ENCODE measurements at regions not wholly inside any gene's neighbourhood (a gene's known extent, or its start where the extent isn't known, plus 50 kb on each side); places are given as distances from the start of the nearest gene placed in this dataset.
"Not testable (repeated sequence)": the region's sequence is repeated elsewhere in the genome, so short reads cannot be mapped to it uniquely, and the experiment has no call there.

DNA sequence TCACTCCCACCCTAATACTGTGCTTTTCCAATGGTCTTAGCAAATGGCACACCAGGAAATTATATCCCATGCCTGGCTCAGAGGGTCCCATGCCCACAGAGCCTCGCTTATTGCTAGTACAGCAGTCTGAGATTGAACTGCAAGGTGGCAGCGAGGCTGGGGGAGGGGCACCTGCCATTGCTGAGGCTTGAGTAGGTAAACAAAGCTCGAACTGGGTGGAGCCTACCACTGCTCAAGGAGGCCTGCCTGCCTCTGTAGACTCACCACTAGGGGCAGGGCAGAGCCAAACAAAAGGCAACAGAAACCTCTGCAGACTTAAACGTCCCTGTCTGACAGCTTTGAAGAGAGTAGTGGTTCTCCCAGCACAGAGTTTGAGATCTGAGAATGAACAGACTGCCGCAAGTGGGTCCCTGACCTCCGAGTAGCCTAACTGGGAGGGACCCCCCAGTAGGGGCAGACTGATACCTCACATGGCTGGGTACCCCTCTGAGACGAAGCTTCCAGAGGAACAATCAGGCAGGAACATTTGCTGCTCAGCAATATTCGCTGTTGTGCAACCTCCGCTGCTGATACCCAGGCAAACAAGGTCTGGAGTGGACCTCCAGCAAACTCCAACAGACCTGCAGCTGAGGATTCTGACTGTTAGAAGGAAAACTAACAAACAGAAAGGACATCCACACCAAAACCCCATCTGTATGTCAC, 150.7 kb upstream of the FOXA2 start:
- not testable (repeated sequence) for DNase-seq (ENCODE audit: low read depth, low spot score)

DNA sequence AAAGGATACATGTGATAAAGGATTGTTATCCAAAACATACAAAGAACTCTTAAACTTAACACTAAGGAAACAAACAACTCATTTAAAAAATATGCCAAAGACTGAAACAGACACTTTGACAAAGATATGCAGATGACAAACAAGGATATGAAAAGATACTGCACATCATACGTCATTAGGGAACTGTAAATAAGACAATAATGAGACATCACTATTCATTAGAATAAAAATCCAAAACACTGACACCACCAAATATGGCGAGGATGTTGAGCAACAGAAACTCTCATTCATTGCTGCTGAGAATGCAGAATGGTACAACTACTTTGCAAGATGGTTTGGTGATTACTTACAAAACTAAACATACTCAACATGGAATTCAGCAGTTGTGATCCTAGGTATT, 156.5 kb upstream of the FOXA2 start:
- DNase-seq (ENCODE audit: low read depth, low spot score), result no peak

DNA sequence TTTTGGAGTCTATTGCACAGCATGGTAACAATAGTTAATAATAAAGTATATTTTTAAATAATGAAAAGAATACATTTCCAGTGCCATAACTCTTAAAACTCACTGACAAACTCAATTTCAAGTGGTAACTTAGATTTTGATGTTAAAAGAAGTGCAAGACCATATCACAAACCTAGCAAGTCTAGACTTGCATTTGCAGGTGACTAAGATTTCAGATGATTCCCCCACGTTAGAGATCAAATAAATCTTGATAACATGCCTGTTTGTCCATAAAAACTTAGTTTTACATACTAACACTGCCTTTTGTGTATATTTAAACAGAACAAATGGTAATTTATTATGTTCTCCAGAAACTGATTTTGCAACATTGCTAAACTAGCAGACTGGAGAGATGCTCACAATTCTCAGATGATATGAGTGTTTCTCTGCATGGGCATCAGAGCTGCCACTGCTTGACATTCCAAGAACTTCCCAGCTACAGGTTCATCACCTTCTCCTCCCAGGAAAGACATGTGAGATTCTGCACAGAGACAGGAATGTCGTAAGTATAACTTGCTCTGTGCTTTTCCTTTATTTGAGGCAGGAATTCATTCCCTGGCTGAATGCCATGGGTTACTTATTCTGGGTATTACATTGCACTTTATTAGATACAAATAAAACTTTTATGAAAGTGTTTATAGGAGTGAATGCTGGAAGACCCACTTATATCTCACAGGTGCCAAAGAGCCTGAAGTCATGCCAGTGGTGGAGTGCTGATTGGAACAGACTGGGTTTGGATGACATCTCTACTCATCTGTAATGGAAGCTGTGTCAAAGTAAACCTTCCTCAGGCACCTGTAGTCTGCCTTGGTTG, 160.2 kb upstream of the FOXA2 start:
- DNase-seq (ENCODE audit: low read depth, low spot score), result no peak

DNA sequence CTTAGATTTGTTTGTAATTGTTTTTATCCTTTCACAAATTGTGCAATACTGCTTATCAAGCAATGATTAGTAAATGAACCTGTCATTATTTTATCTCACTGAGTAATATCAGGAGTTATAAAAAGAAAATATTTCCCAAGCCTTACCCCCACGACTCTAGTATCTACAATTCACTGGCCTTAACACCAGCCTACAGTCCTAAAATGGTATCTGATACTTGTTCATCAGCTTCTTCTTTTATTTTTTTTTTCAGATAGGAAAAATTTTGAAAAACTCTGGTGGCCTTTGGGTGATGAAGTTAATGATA, 160.8 kb upstream of the FOXA2 start:
- DNase-seq (ENCODE audit: low read depth, low spot score), result no peak

DNA sequence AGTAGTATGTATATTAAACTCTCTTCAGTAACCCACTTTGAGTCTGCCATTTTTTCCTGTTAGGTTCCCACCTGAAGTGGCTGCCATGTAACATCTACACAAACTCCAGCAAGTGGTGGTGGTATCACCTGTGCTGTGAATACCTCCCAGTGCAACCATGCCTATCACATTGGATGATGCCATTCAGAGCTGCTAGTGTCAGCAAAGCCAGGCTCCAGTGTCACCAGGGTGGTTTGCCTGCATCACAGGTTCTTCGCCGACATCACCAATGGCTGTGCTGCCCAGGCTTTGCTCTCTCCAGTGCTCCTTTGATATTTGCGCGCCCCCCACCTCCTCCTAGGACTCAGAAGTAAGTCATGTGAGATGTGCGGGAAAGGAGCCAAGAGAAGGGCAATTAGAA, 162.6 kb upstream of the FOXA2 start:
- no peak for DNase-seq (ENCODE audit: low read depth, low spot score)

DNA sequence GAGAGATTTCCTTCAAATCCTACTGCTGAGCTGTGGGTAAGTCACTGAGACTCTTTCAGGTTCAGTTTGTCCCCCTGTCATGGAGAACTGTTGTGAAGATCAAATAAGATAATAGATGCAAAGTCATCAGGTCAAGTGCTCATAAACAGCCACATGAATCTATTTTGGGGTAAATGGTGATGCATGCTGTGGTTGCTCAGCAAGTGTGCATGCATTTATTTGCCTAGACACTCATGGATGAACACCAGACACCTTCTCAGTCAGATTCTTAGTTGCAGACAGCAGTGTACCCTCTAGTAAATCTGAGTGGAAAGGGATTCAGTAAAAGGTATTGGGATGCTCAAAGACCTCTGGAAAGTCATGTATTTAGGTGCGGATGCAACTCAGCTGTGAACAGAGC, 168.0 kb upstream of the FOXA2 start:
- DNase-seq (ENCODE audit: low read depth, low spot score), result no peak

DNA sequence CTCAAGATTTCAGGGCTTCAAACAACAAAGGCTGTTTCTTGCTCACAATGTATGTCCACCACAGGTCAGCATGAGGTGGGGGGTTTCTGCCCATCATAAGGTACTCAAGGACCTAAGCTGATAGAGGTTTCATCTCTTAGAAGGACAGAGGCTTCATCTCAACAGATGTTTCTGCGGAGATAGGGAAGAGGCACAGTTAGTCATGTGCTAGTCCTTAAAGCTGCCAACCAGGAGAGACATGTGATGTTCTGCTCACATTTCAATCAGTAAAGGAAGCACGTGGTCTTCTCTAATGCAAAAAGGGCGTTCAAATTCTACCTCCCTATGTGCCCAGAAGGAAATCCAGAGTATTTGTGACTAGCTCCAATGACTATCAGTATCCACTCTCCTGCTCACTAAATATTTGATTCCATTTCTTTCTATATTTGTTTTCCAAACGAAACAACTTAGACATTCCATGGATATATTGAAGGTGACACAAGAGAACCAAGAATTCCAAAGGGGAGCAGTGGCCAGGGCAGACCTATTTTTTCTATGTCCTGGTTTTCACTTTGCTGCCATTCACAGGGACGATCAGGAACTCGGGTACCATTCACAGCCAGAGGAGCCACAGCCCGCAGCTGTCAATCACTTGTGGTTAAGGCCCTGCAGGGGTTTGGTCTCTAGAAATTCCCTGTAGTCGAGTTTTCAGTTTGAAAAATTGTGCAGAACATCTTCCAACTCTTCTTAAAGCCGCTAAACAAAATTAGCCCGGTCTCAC, 173.2 kb upstream of the FOXA2 start:
- no peak for DNase-seq (ENCODE audit: low read depth, low spot score)

DNA sequence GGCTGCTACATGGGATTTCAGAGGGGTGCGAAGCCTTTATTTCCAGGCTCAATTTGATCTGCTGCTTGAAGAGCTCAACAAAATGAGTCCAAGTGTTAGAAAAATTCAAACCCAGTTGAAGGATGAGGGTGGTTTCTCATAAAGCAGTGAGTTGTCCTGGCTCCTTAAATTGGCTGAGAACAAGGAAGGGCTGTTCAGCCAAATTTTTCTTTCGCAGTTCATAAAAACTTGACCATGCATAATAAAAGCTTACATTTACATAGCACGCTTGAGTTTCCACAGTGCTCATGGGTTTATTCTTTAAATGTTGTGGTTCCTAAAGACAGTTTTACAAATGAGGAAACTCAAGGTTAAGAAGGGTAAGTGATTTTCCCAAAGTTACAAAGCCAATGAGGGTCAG, 174.4 kb upstream of the FOXA2 start:
- DNase-seq (ENCODE audit: low read depth, low spot score), result no peak

DNA sequence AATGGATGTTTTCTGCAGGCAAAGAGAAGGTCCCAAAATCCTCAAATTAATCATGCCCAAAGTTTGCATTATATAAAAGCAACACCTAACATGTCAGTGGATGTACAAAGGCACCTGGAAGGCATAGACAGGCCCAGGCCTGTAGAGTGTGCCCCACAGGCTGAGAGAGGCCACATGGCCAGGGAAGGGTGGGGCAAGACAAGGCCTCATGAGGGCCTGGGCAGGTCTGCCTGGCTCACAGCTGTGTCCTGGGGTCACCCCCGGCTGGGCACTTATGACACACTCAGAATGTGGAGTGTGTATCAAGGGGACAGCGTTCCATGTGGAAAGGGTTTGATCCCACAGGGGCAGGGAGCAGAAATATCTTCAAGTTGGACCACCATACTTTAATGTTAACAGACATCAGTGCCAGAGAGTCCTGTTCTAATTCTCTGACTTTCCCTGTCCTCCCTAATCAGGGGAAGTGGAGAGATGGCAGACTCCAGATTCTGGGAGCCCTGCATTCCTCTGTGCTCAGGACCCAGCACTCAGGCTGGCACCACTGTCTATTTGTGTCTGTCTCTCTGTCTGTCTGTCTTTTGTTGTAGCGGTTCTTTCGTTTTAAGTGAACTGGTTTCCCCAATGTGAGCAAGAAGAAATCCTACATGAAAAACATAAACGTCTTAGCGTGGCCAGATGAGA, 178.3 kb upstream of the FOXA2 start:
- DNase-seq (ENCODE audit: low read depth, low spot score), result no peak

DNA sequence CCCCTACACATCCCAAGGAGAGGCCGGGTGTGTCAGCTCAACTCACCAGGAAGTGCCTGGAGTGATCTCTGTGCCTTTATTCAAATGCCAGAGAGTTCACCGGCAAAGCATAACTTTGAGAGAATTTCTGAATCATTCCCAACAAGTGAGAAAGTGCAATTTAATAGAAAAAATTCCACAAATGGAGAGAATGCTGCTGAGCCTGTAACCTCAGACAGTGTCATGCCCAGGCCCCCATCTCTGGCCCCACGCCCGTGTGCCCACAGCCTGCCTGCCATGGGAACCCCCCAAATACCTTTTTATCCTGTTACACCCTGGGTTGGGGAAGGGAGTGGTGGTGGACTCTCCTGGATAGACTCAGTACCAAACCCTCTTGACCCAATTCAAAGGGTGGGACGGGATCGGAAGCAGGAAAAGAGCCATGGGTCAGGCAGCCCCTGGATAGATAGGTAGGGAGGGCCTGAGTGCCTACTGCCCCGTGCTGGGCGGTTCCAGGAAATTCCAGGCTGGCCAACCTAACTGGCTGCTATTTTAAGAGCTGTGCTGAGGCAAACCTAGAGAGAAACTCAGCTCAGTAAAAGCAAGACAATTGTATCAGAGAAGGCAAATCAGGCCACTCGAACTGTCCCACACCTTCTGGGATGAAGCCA, 179.0 kb upstream of the FOXA2 start:
- no peak for DNase-seq (ENCODE audit: low read depth, low spot score)

DNA sequence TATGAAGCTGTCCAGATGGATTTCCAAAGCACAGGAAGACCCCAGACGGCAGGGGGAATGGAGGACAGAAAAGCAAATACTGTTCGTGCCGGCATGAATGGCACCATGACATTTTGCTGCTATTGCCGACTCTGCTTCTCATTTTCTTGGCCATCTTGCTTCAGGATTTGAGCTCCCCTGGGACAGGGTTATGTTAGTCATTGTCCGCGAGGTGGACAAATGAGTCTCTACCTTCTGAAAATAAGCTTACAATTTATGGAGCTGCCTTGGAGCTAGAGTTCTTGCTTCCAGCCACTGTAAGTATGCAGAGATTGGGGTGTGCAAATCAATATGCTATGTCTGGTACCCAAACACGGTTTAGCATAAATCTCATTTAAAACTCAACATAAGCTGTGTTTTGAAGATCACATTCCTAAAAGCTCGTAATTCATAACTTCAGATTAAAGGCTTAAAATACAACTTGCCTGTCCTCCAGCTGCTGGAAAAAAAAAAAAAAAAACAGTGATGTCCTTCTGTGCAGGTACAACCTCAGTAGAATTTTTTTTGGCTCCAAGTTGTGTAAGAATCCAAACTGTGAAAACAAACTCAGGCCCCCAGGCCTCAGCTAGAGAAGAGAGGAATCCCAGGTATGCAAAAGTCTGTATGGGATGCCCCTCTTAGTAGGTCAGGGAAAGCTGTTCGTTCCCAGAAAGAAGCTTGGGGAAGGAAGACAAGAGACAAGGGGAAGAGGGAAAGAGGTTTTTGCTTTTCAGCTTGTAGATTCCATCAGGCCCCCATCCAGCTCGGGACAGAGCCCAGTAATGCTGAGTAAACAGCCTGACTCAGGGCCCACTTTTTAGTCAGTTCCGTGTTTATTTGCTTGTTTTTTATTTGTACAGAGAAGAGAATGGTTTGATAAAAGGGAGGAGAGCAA, 184.2 kb upstream of the FOXA2 start:
- no peak for DNase-seq (ENCODE audit: low read depth, low spot score)

DNA sequence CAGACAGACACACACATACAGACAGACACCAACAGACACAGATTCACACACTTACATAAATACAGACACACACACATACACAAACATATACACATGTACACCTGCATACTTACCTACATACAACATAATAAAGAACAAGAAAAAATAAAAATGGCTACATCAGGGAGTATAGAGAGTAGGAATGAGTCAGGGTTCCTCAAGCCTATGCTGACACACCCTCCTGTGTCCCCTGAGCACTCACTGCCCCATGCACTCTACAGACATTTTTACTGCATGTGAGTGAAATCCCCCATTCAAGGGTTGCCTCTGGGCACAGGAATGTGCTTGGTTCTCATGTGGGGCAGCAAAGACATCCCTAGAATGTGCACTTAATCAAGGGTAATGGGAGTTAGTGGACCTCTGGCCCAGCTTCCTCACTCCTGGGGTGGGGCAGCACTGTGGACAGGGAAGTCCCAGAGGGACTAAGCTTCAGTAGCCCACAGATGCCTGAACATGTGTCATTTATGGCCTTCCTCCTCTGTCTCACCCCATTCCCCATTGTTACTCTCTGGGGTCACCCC, 185.9 kb upstream of the FOXA2 start:
- DNase-seq (ENCODE audit: low read depth, low spot score), result no peak

DNA sequence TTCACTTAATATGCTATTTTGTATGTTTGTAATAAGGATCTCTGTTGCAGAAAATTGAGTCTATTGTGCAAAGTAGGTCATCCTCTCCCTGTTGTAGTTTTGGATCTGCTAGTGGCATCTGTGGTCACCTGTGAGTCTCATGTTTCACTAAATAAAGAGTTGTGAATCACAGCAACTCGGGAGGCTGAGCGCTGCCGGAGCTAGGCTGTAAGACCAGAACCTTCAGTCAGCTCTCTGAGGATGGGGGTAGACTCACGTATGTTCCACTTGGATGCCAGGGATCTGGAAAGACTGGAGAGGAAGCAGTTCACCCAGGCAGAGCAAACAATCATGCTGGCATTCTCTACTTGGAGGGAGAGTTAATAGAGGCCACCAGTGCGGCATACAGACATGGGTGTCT, 187.3 kb upstream of the FOXA2 start:
- DNase-seq (ENCODE audit: low read depth, low spot score), result no peak

DNA sequence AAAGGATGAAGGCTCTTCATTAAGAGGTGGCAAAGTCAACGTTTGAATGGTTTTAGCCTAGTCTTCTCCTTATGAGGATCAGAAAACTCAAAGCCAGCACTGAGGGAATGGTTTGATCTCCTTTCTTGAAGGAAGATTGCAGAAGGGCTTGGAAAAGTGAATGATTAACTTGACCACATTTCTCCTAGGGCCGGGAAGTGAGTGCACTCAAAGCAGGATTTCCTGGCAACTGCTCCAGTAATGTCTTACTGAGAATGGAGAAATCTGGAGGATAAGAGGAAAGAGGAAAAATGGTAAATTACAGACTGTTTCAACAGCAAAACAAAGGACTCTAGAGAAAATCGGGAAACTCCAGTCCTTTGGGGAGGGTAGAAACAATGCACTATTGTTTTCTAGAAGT, 189.0 kb upstream of the FOXA2 start:
- DNase-seq (ENCODE audit: low read depth, low spot score), result no peak

DNA sequence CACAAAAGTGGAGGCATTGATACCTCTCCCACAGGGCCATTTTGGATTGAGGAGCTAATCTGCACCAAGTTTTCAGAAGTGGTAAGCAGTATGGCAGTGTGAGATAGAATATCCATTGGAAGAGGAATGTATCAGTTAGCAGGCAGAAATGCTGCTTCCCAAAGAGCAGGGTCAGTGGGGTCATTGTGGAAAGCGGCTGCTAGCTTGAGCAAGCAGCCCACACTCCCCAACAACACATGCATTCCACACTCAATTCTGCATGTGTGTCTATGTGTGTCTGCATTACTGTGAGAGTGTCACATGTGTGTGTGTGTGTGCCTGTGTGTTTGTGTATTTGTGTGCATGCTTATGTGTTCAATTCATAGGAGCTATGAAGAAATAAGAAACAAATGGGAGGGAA, 190.9 kb upstream of the FOXA2 start:
- no peak for DNase-seq (ENCODE audit: low read depth, low spot score)

DNA sequence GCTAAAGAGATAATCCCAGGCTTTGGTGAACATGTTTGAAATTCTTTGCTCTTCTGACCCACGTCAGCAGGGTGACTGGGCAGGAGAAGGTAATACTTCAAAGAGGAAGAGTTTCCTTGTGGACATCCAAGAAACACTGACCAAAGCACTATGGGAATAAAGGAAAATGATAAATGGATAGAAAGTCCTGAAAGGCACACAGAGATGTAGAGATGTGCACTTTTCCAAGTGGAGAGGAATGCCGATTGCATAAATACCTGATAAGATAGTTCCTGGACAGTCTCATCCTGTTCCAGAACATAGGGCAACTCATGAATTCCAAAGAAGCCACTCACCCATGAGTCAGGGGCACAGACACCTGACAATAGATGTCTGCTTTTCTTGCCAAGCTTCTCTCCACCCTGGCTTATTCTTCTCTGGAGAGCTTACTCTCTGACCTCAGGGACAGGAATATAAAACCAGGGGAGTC, 191.3 kb upstream of the FOXA2 start:
- DNase-seq (ENCODE audit: low read depth, low spot score), result no peak

DNA sequence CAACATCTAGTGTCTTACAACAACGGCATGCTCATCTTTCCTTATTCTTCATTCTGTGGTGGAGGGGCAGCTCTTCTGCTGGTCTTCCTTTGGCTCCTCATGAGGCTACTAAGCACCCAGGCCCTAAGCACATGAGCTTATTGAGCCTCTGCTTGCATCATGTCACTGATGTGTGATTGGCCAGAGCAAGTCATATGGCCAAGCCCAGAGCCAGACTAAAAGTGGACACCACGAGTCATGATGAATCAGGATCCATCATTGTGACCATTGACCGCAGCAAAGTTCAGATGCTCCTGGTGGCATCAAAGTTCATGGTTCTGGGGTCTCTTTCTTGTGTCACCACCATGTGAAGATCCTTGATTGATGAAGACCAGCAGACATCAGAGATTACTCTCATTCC, 192.0 kb upstream of the FOXA2 start:
- no peak for DNase-seq (ENCODE audit: low read depth, low spot score)

DNA sequence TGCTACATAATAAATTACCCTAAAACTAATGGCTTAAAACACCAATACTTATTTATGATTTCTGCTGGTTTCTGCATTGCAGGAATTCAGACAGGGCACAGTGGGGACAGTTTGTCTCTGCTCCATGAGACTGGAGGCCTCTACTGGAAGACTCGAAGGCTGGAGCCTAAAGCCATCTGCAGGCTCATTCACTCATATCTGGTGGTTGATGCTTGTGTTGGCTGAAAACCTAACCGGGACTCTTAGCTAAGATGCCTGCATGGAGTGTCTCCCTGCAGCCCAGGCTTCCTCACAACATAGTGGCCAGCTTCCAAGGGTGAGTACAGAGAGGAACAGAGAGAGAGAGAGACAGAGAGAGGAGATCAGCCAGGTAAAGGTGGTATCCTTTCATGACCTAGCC, 195.5 kb upstream of the FOXA2 start:
- no peak for DNase-seq (ENCODE audit: low read depth, low spot score)

DNA sequence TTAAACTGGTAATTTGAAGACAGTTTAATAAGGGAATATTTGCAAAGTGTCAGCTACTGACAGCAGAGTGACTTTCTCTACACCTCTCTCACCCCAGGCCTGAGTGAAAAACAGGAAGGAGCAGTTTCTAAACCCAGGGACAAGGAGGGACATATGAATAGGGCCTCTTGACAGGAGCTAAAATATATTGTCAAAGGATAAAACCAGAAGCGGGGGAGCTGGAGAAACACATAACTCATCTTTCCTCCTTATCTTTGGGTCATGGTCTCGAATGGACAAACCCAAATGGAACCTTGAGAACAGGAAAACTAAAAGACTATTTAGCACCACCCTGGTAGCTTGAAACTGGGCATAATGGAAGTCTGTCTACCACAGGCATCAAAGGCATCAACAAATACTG, 197.5 kb upstream of the FOXA2 start:
- no peak for DNase-seq (ENCODE audit: low read depth, low spot score)

DNA sequence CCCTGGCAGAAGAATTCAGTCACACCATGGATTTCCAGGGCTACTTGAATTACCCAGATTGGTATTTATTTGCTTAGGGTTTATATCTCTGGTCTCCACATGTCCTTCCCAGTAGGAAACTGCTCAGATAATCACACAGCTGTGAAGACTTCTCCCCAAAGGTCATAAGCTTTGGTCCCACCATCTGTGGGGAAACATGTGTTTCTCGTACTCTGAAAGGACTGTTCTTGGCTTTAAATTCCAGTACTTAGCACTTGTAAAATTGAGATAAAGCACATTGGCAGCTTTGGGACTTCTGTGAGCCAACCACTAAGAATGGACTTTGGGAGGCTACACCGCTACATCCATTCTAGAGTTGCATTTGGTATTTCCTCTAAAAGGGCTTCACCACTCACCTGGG, 205.3 kb upstream of the FOXA2 start:
- DNase-seq (ENCODE audit: low read depth, low spot score), result no peak

Measured in smooth muscle cell of the brain vasculature (primary cell).